Hepatocyte (in vitro differentiated cells): ENCODE measurements at regions not wholly inside any gene's neighbourhood (a gene's known extent, or its start where the extent isn't known, plus 50 kb on each side); places are given as distances from the start of the nearest gene placed in this dataset.
"Not testable (repeated sequence)": the region's sequence is repeated elsewhere in the genome, so short reads cannot be mapped to it uniquely, and the experiment has no call there.

ENCODE experiments used
- EZH2 ChIP-seq: fragments of 200-600 bp; sonication (generic); IDR thresholded peaks from 2 replicates; pipeline ENCODE4 v1.6.1; 2016; ENCODE audit warnings: antibody characterized with exemption, mild to moderate bottlenecking, borderline replicate concordance
- TF ChIP-seq, protein P1 (sequence below): fragments of 200-600 bp; sonication (generic); IDR thresholded peaks from 2 replicates; pipeline ENCODE4 v1.5.1; 2016; ENCODE audit warnings: antibody characterized with exemption, mild to moderate bottlenecking; ENCODE audit not compliant: poor library complexity

DNA sequence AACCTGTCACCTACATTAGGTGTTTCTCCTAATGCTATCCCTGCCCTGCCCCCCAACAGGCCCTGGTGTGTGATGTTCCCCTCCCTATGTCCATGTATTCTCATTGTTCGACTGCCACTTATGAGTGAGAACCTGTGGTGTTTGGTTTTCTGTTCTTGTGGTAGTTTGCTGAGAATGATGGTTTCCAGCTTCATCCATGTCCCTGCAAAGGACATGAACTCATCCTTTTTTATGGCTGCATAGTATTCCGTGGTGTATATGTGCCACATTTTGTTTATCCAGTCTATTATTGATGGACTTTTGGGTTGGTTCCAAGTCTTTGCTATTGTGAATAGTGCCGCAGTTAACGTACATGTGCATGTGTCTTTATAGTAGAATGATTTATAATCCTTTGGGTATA lies 117.8 kb upstream of the ZNF236 start:
- TF ChIP-seq, protein P1, sequence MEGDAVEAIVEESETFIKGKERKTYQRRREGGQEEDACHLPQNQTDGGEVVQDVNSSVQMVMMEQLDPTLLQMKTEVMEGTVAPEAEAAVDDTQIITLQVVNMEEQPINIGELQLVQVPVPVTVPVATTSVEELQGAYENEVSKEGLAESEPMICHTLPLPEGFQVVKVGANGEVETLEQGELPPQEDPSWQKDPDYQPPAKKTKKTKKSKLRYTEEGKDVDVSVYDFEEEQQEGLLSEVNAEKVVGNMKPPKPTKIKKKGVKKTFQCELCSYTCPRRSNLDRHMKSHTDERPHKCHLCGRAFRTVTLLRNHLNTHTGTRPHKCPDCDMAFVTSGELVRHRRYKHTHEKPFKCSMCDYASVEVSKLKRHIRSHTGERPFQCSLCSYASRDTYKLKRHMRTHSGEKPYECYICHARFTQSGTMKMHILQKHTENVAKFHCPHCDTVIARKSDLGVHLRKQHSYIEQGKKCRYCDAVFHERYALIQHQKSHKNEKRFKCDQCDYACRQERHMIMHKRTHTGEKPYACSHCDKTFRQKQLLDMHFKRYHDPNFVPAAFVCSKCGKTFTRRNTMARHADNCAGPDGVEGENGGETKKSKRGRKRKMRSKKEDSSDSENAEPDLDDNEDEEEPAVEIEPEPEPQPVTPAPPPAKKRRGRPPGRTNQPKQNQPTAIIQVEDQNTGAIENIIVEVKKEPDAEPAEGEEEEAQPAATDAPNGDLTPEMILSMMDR, result not testable (repeated sequence)
- TF ChIP-seq EZH2, result not testable (repeated sequence)
